AG09319 (cell line): ENCODE measurements at regions not wholly inside any gene's neighbourhood (a gene's known extent, or its start where the extent isn't known, plus 50 kb on each side); places are given as distances from the start of the nearest gene placed in this dataset.

Source experiments
- DNase-seq: peaks from one replicate; pipeline ENCODE4 v3.0.0-alpha.2; 2010; ENCODE audit warnings: low read depth; ENCODE audit errors: extremely low read depth
- CTCF ChIP-seq: IDR thresholded peaks from 2 replicates; pipeline ENCODE4 v1.5.1; 2011; ENCODE audit warnings: low read depth, mild to moderate bottlenecking, inconsistent platforms, low read length, moderate library complexity

- DNase-seq = no peak
- TF ChIP-seq CTCF = no peak
These were observed 64.7 kb downstream of the ABCC12 start for GRCh38 chr16:48091117-48091516.

GRCh38 chr16:48089053-48089792, 66.6 kb downstream of the ABCC12 start:
- no peak for TF ChIP-seq CTCF
- no peak for DNase-seq

GRCh38 chr16:48087639-48088038, 68.2 kb downstream of the ABCC12 start:
- no peak for TF ChIP-seq CTCF

GRCh38 chr16:48086422-48086821, 69.4 kb downstream of the ABCC12 start:
- TF ChIP-seq CTCF = no peak
- DNase-seq = no peak

More at GRCh38 chr16:48087639-48088038, 68.2 kb downstream of the ABCC12 start:
- no peak for DNase-seq

- TF ChIP-seq CTCF = no peak
These were observed 70.1 kb downstream of the ABCC12 start for GRCh38 chr16:48085729-48086128.

GRCh38 chr16:48084826-48085225, 71.0 kb downstream of the ABCC12 start:
- TF ChIP-seq CTCF = no peak
- DNase-seq = no peak

More at GRCh38 chr16:48085729-48086128, 70.1 kb downstream of the ABCC12 start:
- no peak for DNase-seq

GRCh38 chr16:48082516-48082915, 73.3 kb downstream of the ABCC12 start:
- DNase-seq = no peak
- TF ChIP-seq CTCF = no peak
